Small intestine (tissue), 7 donors: ENCODE measurements at regions not wholly inside any gene's neighbourhood (a gene's known extent, or its start where the extent isn't known, plus 50 kb on each side); places are given as distances from the start of the nearest gene placed in this dataset.
"Not testable (repeated sequence)": the region's sequence is repeated elsewhere in the genome, so short reads cannot be mapped to it uniquely, and the experiment has no call there.

ENCODE experiments used
- DNase-seq, 2 donors: peaks; one replicate each; pipeline versions ENCODE4 v3.0.0 to v3.0.0-alpha.2; 2013
- FAIRE-seq: peaks from 2 replicates; lab custom pipeline; 2012; peaks lifted over from hg19 to GRCh38; lab: Jason Lieb, UNC
- H3K27ac ChIP-seq, 3 donors: one replicate each; pipeline ENCODE4 v1.5.1; 2013; ENCODE audit warnings: low read length in 2 of 3, mild to moderate bottlenecking in 2 of 3, control low read depth in 1 of 3, inconsistent platforms in 1 of 3, low read depth in 1 of 3, moderate library complexity in 1 of 3
- H3K27me3 ChIP-seq, 3 donors: one replicate each; pipeline ENCODE4 v1.6.1; 2013; ENCODE audit warnings: low read length in 3 of 3, inconsistent platforms in 1 of 3; ENCODE audit not compliant: control insufficient read depth in 3 of 3, insufficient read depth in 3 of 3
- H3K36me3 ChIP-seq, 3 donors: one replicate each; pipeline ENCODE4 v1.6.1; 2013; ENCODE audit warnings: low read length in 3 of 3, inconsistent platforms in 1 of 3, low read depth in 1 of 3, mild to moderate bottlenecking in 1 of 3, moderate library complexity in 1 of 3; ENCODE audit not compliant: control insufficient read depth in 3 of 3, insufficient read depth in 2 of 3
- H3K4me1 ChIP-seq, 3 donors: one replicate each; pipeline ENCODE4 v1.6.1; 2013; ENCODE audit warnings: low read length in 2 of 3, inconsistent platforms in 1 of 3, low read depth in 1 of 3, mild to moderate bottlenecking in 1 of 3, moderate library complexity in 1 of 3; ENCODE audit not compliant: control insufficient read depth in 3 of 3, insufficient read depth in 2 of 3
- H3K4me3 ChIP-seq, 3 donors: one replicate each; pipeline ENCODE4 v1.5.1; 2013; ENCODE audit warnings: low read length in 3 of 3, control low read depth in 1 of 3, inconsistent platforms in 1 of 3, low read depth in 1 of 3, mild to moderate bottlenecking in 1 of 3, moderate library complexity in 1 of 3
- H3K9me3 ChIP-seq, 2 donors: one replicate each; pipeline ENCODE4 v1.6.1; 2013; ENCODE audit warnings: low read depth in 1 of 2, low read length in 1 of 2; ENCODE audit not compliant: control insufficient read depth in 2 of 2, insufficient read depth in 1 of 2
- whole genome bisulfite sequencing, 3 donors: extraction: QIAGEN DNeasy Blood & Tissue Kit; methylation state at CpG; one replicate each; pipeline ENCODE4 v1.1.7; 2013; 5-methylcytosine and 5-hydroxymethylcytosine counted together
- donor health status: healthy with polysubstance abuse.
- donor health status: control.
- donor health status: control.
- donor health status: Bipolar disorder and iron deficiency.
- donor health status: healthy.

- not testable (repeated sequence) for H3K36me3 ChIP-seq, DNase-seq, H3K4me1 ChIP-seq, H3K27me3 ChIP-seq, FAIRE-seq, H3K27ac ChIP-seq, H3K4me3 ChIP-seq
- WGBS, 3 donors, result 94 to 97% (median 96%) methylated on average over 13 of the region's 13 CpGs
- H3K9me3 ChIP-seq, result peaks cover 0 to 13% of the 10 kb centered on the region in 2 donors
These were observed 1143.6 kb downstream of the OTOL1 start for GRCh38 chr3:162640208-162640607.

GRCh38 chr3:162641317-162641716 is 1144.7 kb downstream of the OTOL1 start:
- peaks cover 0 to 11% of the 10 kb centered on the region in 2 donors for H3K9me3 ChIP-seq
- DNase-seq (no peak), FAIRE-seq (no peak)
- H3K27me3 ChIP-seq, result no peaks in the 10 kb centered on the region
- 58 to 68% (median 63%) methylated on average over 3 of the region's 3 CpGs for WGBS, 3 donors
- H3K36me3 ChIP-seq, result no peaks in the 10 kb centered on the region
- H3K27ac ChIP-seq, result no peak overlapping the region
- no peaks in the 10 kb centered on the region for H3K4me1 ChIP-seq
- H3K4me3 ChIP-seq, result no peak overlapping the region

GRCh38 chr3:162641907-162642306 is 1145.3 kb downstream of the OTOL1 start:
- no peak overlapping the region for H3K27ac ChIP-seq
- DNase-seq, result no peak
- peaks cover 0 to 11% of the 10 kb centered on the region in 2 donors for H3K9me3 ChIP-seq
- no peak for FAIRE-seq
- no peak overlapping the region for H3K4me3 ChIP-seq
- 46 to 48% (median 47%) methylated on average over 2 of the region's 2 CpGs for WGBS, 3 donors
- H3K36me3 ChIP-seq, result no peaks in the 10 kb centered on the region
- no peaks in the 10 kb centered on the region for H3K4me1 ChIP-seq
- no peaks in the 10 kb centered on the region for H3K27me3 ChIP-seq

GRCh38 chr3:162643245-162643644 is 1146.6 kb downstream of the OTOL1 start:
- H3K27me3 ChIP-seq, result no peaks in the 10 kb centered on the region
- no peaks in the 10 kb centered on the region for H3K4me1 ChIP-seq
- peaks cover 0 to 18% of the 10 kb centered on the region in 2 donors for H3K9me3 ChIP-seq
- FAIRE-seq (no peak), DNase-seq (no peak)
- no peak overlapping the region for H3K4me3 ChIP-seq
- H3K36me3 ChIP-seq, result no peaks in the 10 kb centered on the region
- 31 to 40% (median 36%) methylated on average over 2 of the region's 2 CpGs for WGBS, 3 donors
- no peak overlapping the region for H3K27ac ChIP-seq

- no peak for FAIRE-seq
- 40 to 47% (median 44%) methylated on average over 2 of the region's 2 CpGs for WGBS, 3 donors
- Histone ChIP-seq H3K4me1 (no peaks in the 10 kb centered on the region), H3K36me3 (no peaks in the 10 kb centered on the region), H3K4me3 (no peak overlapping the region), H3K27ac (no peak overlapping the region), H3K27me3 (no peaks in the 10 kb centered on the region), H3K9me3 (peaks cover 0 to 13% of the 10 kb centered on the region in 2 donors)
- no peak for DNase-seq
These were observed 1150.7 kb downstream of the OTOL1 start for GRCh38 chr3:162647321-162647720.

GRCh38 chr3:162658003-162658402 is 1161.4 kb downstream of the OTOL1 start:
- no peak overlapping the region for H3K4me3 ChIP-seq
- no peaks in the 10 kb centered on the region for H3K9me3 ChIP-seq
- 49 to 74% (median 63%) methylated on average over 1 of the region's 1 CpG for WGBS, 3 donors
- no peaks in the 10 kb centered on the region for H3K36me3 ChIP-seq
- no peaks in the 10 kb centered on the region for H3K27me3 ChIP-seq
- H3K27ac ChIP-seq, result no peak overlapping the region
- H3K4me1 ChIP-seq, result no peaks in the 10 kb centered on the region
- DNase-seq, result no peak
- no peak for FAIRE-seq

- FAIRE-seq (no peak), DNase-seq (no peak)
- Histone ChIP-seq H3K9me3 (peaks cover 0 to 2% of the 10 kb centered on the region in 2 donors), H3K4me1 (no peaks in the 10 kb centered on the region), H3K36me3 (no peaks in the 10 kb centered on the region), H3K27ac (no peak overlapping the region), H3K27me3 (no peaks in the 10 kb centered on the region), H3K4me3 (no peak overlapping the region)
- WGBS, 3 donors, result 80 to 93% (median 83%) methylated on average over 1 of the region's 1 CpG
These were observed 1169.2 kb downstream of the OTOL1 start for GRCh38 chr3:162665684-162666391.

- no peak for DNase-seq
- no peak overlapping the region for H3K4me3 ChIP-seq
- FAIRE-seq, result no peak
- H3K4me1 ChIP-seq, result no peaks in the 10 kb centered on the region
- H3K27me3 ChIP-seq, result no peaks in the 10 kb centered on the region
- WGBS, 3 donors, result 89 to 93% (median 90%) methylated on average over 10 of the region's 10 CpGs
- no peak overlapping the region for H3K27ac ChIP-seq
- no peaks in the 10 kb centered on the region for H3K36me3 ChIP-seq
- H3K9me3 ChIP-seq, result peaks cover 0 to 2% of the 10 kb centered on the region in 2 donors
These were observed 1170.2 kb downstream of the OTOL1 start for GRCh38 chr3:162666835-162667234.

GRCh38 chr3:162670181-162670580 is 1173.6 kb downstream of the OTOL1 start:
- DNase-seq (no peak), FAIRE-seq (no peak)
- no peaks in the 10 kb centered on the region for H3K36me3 ChIP-seq
- peaks cover 0 to 2% of the 10 kb centered on the region in 2 donors for H3K9me3 ChIP-seq
- H3K27ac ChIP-seq, result no peak overlapping the region
- no peak overlapping the region for H3K4me3 ChIP-seq
- no peaks in the 10 kb centered on the region for H3K27me3 ChIP-seq
- no peaks in the 10 kb centered on the region for H3K4me1 ChIP-seq
